ENCODE measurements at regions not wholly inside any gene's neighbourhood (a gene's known extent, or its start where the extent isn't known, plus 50 kb on each side); places are given as distances from the start of the nearest gene placed in this dataset.

DNA sequence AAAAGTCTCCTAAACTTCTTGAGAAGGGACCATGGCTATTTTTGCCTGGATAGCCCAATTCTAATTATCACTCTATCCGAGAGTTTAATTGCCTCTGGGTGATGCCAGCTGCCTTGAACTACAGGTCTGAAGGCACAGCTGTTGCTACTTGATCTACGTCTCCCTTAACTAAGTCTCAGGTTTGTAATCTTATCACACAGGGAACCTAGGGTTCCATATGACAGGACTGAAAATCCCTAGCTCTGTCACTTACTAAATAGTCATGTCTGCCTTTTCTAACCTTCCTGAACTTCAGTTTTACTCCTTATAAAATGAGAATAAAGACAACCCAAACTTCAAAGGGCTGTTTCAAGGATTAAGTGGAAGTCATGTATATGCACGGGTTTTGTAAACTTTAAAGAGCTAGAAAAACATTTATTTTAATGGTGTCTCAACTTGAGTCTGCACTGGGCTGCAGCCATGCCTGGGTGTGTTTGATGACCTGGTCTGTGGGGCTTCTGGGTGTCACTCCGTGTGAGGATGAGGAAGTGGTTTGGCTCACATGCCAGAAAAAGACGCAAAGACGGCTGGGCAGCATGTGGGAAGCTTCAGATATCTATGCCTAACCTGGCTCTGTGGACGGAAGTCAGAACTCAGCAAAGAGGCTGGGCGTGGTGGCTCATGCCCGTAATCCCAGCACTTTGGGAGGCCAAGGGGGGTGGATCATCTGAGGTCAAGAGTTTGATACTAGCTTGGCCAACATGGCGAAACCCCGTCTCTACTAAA is 129.3 kb upstream of the SLC44A1 start:
- Histone ChIP-seq H3K36me3 (ENCODE audit: control insufficient read depth, insufficient read depth, low read length) (no peaks in the 10 kb centered on the region), H3K79me2 (no peaks in the 10 kb centered on the region), H3K9ac (no peak overlapping the region), H3K4me1 (no peaks in the 10 kb centered on the region), H3K27ac (no peak overlapping the region), H3K4me3 (ENCODE audit: low read depth, low read length) (no peak overlapping the region), H3K4me2 (ENCODE audit: low read length) (no peak overlapping the region), H3K27me3 (ENCODE audit: control insufficient read depth, insufficient read depth, low read length) (no peaks in the 10 kb centered on the region), H3K9me3 (ENCODE audit: control insufficient read depth, low read length) (no peaks in the 10 kb centered on the region), H2AFZ (no peak overlapping the region)
- TF ChIP-seq, protein P1, sequence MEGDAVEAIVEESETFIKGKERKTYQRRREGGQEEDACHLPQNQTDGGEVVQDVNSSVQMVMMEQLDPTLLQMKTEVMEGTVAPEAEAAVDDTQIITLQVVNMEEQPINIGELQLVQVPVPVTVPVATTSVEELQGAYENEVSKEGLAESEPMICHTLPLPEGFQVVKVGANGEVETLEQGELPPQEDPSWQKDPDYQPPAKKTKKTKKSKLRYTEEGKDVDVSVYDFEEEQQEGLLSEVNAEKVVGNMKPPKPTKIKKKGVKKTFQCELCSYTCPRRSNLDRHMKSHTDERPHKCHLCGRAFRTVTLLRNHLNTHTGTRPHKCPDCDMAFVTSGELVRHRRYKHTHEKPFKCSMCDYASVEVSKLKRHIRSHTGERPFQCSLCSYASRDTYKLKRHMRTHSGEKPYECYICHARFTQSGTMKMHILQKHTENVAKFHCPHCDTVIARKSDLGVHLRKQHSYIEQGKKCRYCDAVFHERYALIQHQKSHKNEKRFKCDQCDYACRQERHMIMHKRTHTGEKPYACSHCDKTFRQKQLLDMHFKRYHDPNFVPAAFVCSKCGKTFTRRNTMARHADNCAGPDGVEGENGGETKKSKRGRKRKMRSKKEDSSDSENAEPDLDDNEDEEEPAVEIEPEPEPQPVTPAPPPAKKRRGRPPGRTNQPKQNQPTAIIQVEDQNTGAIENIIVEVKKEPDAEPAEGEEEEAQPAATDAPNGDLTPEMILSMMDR (IDR thresholded peaks at IDR 0.05), result no peak

DNA sequence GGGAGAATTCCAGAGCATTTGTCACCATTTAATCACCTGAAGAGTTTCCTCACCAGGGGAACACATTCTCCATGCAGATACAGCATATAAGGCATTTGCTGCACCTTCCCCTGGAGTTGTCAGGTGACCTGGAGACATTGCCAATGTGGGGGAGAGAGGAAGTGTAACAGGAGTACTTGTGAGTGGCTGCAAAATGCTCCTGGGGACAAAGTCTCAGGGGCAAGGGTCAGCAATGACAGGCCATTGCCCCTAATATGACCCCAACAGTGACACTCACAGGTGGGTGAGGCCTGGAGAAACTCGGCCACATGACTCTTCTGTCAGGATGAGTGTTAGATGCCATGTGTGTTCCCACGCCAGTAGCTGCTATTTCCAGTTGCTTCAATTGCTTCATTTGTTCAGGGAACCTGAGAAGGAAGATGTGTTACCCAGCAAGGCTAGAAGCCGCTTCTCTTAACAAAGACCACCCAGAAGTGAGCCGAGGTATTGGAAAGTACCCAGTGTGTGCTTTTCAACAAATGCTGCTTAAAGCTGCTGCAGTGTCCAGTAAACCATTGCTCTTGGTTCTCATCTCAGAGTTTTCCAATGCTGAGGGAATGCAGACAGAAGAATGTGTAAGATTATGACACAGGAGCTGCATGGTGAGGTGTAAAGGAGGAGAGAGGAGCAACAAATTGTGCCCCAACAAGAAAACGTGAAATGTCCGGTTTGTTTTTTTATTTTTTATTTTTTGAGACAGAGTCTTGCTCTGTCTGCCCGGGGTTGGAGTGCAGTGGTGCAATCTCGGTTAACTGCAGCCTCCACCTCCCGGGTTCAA is 128.2 kb upstream of the SLC44A1 start:
- no peak overlapping the region for H3K4me2 ChIP-seq (ENCODE audit: low read length)
- H3K9ac ChIP-seq, result no peak overlapping the region
- H3K27ac ChIP-seq, result no peak overlapping the region
- H2AFZ ChIP-seq, result no peak overlapping the region
- no peaks in the 10 kb centered on the region for H3K27me3 ChIP-seq (ENCODE audit: control insufficient read depth, insufficient read depth, low read length)
- H3K4me1 ChIP-seq, result no peaks in the 10 kb centered on the region
- no peaks in the 10 kb centered on the region for H3K9me3 ChIP-seq (ENCODE audit: control insufficient read depth, low read length)
- TF ChIP-seq, protein P1 (IDR thresholded peaks at IDR 0.05), result no peak
- no peak overlapping the region for H3K4me3 ChIP-seq (ENCODE audit: low read depth, low read length)
- no peaks in the 10 kb centered on the region for H3K79me2 ChIP-seq
- H3K36me3 ChIP-seq (ENCODE audit: control insufficient read depth, insufficient read depth, low read length), result no peaks in the 10 kb centered on the region

DNA sequence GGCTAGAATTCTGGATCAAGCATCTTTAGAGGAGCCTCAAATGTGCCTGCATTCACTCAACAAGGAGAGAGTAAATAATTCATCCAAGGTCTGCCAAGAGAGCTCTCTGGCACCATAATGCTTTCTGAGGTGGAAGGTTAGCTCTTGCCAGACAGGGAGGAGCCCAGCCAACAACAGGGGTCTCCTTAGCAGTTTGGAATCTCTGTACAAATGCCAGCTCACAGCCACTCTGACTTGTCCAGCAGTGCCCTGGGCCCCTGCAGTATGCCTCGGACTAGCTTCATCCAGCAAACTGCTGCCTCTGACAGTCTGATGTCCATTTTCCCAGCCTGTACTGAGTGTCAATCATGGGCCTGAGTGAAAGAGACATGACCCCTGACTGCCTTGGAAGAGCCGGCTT is 127.2 kb upstream of the SLC44A1 start:
- Histone ChIP-seq H3K4me1 (no peaks in the 10 kb centered on the region), H3K4me2 (ENCODE audit: low read length) (no peak overlapping the region), H3K9ac (no peak overlapping the region), H3K36me3 (ENCODE audit: control insufficient read depth, insufficient read depth, low read length) (no peaks in the 10 kb centered on the region), H3K27me3 (ENCODE audit: control insufficient read depth, insufficient read depth, low read length) (no peaks in the 10 kb centered on the region), H3K9me3 (ENCODE audit: control insufficient read depth, low read length) (no peaks in the 10 kb centered on the region), H3K4me3 (ENCODE audit: low read depth, low read length) (no peak overlapping the region), H3K27ac (no peak overlapping the region), H3K79me2 (no peaks in the 10 kb centered on the region), H2AFZ (no peak overlapping the region)
- TF ChIP-seq, protein P1 (IDR thresholded peaks at IDR 0.05), result no peak

- no peaks in the 10 kb centered on the region for H3K9me3 ChIP-seq (ENCODE audit: control insufficient read depth, low read length)
These were observed 125.8 kb upstream of the SLC44A1 start for GRCh38 chr9:105118636-105119035.

More at GRCh38 chr9:105118636-105119035, 125.8 kb upstream of the SLC44A1 start:
- Histone ChIP-seq H3K9ac (no peak overlapping the region), H3K27me3 (ENCODE audit: control insufficient read depth, insufficient read depth, low read length) (no peaks in the 10 kb centered on the region), H3K36me3 (ENCODE audit: control insufficient read depth, insufficient read depth, low read length) (no peaks in the 10 kb centered on the region), H3K4me2 (ENCODE audit: low read length) (no peak overlapping the region), H3K79me2 (no peaks in the 10 kb centered on the region), H2AFZ (no peak overlapping the region), H3K27ac (no peak overlapping the region), H3K4me1 (no peaks in the 10 kb centered on the region), H3K4me3 (ENCODE audit: low read depth, low read length) (no peak overlapping the region)
- TF ChIP-seq, protein P1 (IDR thresholded peaks at IDR 0.05), result no peak

Measured in parathyroid adenoma (tissue), 2 donors.